ENCODE measurements at regions not wholly inside any gene's neighbourhood (a gene's known extent, or its start where the extent isn't known, plus 50 kb on each side); places are given as distances from the start of the nearest gene placed in this dataset.

DNA sequence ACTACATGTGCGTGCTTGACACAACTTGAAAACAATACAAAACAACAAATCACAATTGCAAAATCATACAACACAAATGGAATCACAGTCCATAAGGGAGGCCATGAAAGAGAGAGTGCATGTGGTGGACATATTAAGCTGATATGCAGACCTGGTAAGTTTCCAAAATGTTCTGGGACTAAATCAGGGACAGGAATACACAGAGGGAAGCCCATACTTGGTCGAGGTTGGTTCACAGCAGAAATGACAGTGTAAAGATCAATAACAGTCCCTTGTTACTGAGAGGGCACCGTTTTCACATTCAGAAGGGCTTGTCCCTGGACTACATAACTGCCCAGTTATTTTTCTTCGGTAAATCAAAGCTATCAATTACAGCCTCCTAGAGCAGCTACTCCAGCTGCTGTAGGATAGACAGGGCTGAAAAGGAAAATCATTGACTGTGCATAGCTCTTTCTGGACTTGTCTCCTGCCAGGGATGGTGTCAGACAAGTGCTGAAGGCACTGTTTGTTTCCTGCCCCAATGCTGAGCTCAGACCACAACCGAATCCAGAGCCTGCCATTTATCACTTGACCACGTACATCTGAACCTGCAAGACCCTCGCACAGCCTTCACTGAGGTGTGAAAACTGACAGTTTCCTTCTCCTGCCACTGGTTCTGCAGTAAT lies 79.5 kb upstream of the KCNMB2 start:
- Mint-ChIP-seq H3K9me3 (peaks cover 0 to 3% (median 0%) of the 10 kb centered on the region in 9 donors), H3K4me1 (no peaks in the 10 kb centered on the region), H3K4me3 (no peak overlapping the region), H3K27me3 (peaks cover 9 to 47% (median 19%) of the 10 kb centered on the region in 5 donors), H3K27ac (no peak overlapping the region), H3K36me3 (no peaks in the 10 kb centered on the region)
- POLR2A ChIA-PET = no interaction called here
- no peak for DNase-seq
- no peak for ATAC-seq

DNA sequence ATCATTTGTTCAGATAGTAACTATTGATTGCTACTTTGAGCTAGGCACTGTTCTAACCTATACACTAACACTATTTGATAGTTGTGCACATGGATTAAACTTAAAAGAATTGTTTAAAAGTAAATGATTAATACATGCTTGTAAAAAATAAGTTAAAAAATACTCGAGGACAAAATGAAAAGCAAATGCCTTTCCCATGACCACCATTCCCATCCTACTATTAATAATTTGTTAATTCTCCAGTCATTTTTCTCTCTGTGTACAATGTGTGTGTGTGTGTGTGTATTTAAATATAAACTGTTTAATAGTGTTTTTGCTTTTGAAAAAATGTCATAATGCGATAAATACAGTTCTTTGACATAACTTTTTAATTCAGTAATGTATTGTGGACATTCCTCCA lies 78.7 kb upstream of the KCNMB2 start:
- ATAC-seq (no peak), DNase-seq (no peak)
- H3K27me3 Mint-ChIP-seq = peaks cover 9 to 49% (median 19%) of the 10 kb centered on the region in 5 donors
- H3K4me3 Mint-ChIP-seq = no peak overlapping the region
- POLR2A ChIA-PET = no interaction called here
- no peak overlapping the region for H3K27ac Mint-ChIP-seq
- H3K4me1 Mint-ChIP-seq = no peaks in the 10 kb centered on the region
- H3K9me3 Mint-ChIP-seq = peaks cover 0 to 3% (median 0%) of the 10 kb centered on the region in 9 donors
- no peaks in the 10 kb centered on the region for H3K36me3 Mint-ChIP-seq

DNA sequence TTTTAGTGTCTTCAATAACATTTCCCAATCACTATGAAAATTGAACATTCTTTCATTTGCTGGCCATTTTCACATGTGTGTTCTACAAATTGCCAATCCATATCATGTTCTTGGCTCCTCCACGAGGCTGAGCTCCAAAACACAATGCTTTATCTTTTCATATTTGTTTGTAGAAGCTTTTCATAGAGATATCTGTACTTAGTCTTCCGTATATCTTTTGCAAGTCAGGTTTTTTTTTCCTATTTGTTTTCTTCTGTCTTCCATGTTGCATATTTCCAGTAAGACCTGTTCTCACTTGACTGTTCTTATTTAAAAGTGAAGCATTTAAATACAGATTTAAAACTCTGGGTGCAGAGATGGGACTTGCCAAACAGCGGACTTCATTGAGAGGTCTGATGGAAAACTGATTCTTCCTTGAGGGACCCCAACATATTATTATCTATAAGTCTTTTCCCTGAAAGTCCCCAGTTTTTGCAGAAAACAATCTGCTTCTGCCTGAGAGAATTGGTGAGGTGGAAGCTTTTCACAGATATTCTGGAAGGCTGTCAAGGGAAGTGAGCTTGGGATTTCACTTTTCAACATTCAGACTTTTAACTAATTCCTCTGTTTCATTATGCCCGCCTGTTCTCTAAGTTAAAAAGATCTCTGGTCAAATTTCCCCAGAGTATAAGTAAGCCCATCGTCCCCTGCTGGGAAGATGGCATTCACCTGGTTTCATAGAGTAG lies 77.8 kb upstream of the KCNMB2 start:
- Mint-ChIP-seq H3K27me3 (peaks cover 9 to 59% (median 24%) of the 10 kb centered on the region in 5 donors), H3K36me3 (no peaks in the 10 kb centered on the region), H3K4me3 (no peak overlapping the region), H3K27ac (no peak overlapping the region), H3K4me1 (no peaks in the 10 kb centered on the region), H3K9me3 (peaks cover 0 to 3% (median 0%) of the 10 kb centered on the region in 9 donors)
- POLR2A ChIA-PET = no interaction called here
- DNase-seq (no peak), ATAC-seq (no peak)

DNA sequence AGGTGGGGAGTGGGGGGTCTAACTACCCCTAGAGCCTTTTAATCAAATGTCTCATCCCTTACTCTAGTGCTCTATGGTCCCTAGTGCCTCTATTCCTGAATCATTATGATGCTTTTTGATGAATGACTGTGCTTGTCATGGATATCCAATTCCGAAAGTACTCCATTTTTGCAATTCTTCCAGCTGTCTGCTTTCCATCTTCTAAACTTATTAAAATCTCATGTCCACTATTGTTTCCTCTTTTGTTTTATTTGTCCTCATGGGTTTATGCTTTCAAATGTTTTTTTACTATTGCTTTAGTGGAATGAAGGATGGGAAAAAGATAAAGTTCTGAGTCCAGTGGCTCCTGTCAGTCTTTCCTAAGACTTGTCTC lies 77.2 kb upstream of the KCNMB2 start:
- peaks cover 9 to 61% (median 24%) of the 10 kb centered on the region in 5 donors for H3K27me3 Mint-ChIP-seq
- H3K4me3 Mint-ChIP-seq = no peak overlapping the region
- no peak for ATAC-seq
- no peaks in the 10 kb centered on the region for H3K4me1 Mint-ChIP-seq
- H3K27ac Mint-ChIP-seq = no peak overlapping the region
- POLR2A ChIA-PET = no interaction called here
- no peak for DNase-seq
- H3K9me3 Mint-ChIP-seq = peaks cover 0 to 3% (median 0%) of the 10 kb centered on the region in 9 donors
- no peaks in the 10 kb centered on the region for H3K36me3 Mint-ChIP-seq

DNA sequence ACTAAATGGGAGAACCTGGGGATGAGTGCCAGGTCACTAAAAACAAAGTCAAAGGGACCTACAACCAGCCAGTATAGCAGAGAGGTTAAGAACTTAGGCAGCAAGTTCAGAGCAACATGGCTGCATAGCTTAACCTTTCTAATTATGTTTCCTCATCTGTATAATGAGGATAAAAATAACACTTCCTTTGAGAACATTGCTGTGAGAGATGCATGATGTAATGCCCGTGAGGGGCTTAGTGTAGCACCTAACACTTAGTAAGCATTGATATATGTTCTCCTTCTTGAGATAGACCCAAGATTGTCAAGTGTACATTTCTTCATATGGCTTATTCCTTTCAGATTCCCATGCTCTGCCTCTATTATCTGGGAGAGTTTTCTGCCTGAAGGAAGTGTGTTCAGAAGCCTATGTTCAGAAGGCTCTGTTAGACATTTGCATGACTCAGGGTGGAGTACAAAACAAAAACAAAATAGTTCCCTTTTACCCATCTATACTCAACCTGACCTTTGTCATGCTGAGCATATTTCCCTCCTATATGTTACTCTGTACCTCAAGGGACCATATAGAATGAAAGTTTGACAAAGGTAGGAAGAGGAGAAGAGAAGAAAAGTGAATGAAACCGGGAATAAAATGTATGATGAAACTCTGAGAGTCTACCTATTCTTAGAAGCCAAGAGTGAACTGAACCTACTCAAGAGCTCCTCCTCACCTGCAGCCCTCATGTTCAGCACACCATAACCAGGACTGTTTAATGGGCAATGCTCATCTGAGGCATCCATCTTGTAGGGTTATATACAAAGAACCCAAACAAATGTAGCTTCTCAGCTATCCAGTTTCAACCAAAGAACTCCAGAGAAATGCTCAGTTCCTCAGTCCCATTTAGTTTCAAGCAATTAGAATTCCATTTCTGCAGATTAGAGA lies 70.7 kb upstream of the KCNMB2 start:
- POLR2A ChIA-PET = no interaction called here
- Mint-ChIP-seq H3K27me3 (peaks cover 14 to 51% (median 24%) of the 10 kb centered on the region in 5 donors), H3K4me3 (no peak overlapping the region), H3K9me3 (peaks cover 0 to 3% (median 0%) of the 10 kb centered on the region in 9 donors), H3K4me1 (no peaks in the 10 kb centered on the region), H3K36me3 (no peaks in the 10 kb centered on the region), H3K27ac (no peak overlapping the region)
- DNase-seq (no peak), ATAC-seq (no peak)

DNA sequence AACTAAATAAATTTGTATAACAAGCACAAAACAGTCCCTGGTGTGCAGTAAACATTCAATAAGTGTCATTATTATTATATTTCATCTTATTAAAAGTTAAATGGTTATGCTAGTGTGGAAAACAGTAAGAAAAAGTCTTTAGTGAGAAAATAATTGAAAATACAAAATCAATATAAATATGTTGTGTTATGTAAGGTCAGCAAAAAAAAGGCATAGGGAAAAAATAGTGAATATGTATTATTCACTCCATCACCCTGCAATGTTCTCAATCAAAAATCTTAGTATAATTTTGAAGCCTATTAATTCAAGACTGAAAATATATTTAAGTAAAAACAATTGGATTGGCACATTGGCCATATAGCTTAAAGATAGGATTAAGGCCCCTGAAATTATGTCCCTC lies 63.3 kb upstream of the KCNMB2 start:
- H3K9me3 Mint-ChIP-seq = no peaks in the 10 kb centered on the region
- ATAC-seq = no peak

DNA sequence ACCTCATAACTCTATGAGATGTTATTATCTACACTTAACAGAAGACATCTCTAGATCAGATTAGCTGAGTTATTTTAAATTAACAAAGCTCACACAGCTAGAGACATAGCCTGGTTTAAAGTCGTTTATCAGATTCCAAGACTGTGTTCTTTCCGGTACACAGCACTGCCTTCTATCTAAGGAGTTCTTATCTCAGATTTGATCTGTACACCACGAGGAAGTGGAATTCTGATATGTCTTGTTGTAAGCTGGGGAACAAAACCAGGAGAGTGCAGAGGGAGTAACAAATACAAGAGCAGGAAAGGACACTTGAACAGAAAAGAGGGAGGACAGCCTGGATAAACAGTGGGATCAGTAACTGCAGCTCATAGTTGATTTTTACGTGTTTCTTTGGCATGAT lies 61.7 kb upstream of the KCNMB2 start:
- H3K4me1 Mint-ChIP-seq = no peaks in the 10 kb centered on the region
- no peaks in the 10 kb centered on the region for H3K36me3 Mint-ChIP-seq
- POLR2A ChIA-PET = no interaction called here
- peak overlapping the region in 1 of 10 donors; percentile 2 for H3K27ac Mint-ChIP-seq
- H3K27me3 Mint-ChIP-seq = peaks cover 6 to 10% (median 7%) of the 10 kb centered on the region in 5 donors
- H3K9me3 Mint-ChIP-seq = no peaks in the 10 kb centered on the region
- DNase-seq (no peak), ATAC-seq (no peak)
- H3K4me3 Mint-ChIP-seq = no peak overlapping the region

More for the DNA sequence above, 63.3 kb upstream of the KCNMB2 start:
- POLR2A ChIA-PET = no interaction called here
- Mint-ChIP-seq H3K27me3 (peaks cover 6 to 16% (median 10%) of the 10 kb centered on the region in 5 donors), H3K27ac (no peak overlapping the region), H3K36me3 (no peaks in the 10 kb centered on the region), H3K4me1 (no peaks in the 10 kb centered on the region), H3K4me3 (no peak overlapping the region)
- DNase-seq = no peak

DNA sequence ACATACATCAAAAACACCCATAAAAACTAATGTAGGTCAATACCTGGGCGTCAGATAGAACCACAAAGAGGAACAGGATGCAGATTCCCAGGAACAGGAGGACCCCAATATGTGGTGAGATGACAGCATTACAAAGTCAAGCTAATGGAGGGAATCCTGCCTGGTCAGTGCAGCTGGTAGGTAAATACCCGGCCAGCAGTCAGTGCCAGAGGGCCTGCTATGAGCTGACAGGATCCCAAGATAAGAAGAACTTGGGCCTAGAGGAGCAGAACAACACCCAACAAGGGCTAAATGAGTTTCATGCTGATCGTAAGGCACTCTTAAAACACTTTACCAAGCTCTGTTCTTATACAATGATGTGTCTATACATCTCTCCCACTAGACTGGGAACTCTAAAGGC lies 61.2 kb upstream of the KCNMB2 start:
- no peak for DNase-seq
- H3K4me1 Mint-ChIP-seq = no peaks in the 10 kb centered on the region
- peaks cover 1 to 10% (median 6%) of the 10 kb centered on the region in 5 donors for H3K27me3 Mint-ChIP-seq
- no peak for ATAC-seq
- H3K9me3 Mint-ChIP-seq = no peaks in the 10 kb centered on the region
- POLR2A ChIA-PET = no interaction called here
- no peak overlapping the region for H3K4me3 Mint-ChIP-seq
- H3K36me3 Mint-ChIP-seq = no peaks in the 10 kb centered on the region
- no peak overlapping the region for H3K27ac Mint-ChIP-seq

DNA sequence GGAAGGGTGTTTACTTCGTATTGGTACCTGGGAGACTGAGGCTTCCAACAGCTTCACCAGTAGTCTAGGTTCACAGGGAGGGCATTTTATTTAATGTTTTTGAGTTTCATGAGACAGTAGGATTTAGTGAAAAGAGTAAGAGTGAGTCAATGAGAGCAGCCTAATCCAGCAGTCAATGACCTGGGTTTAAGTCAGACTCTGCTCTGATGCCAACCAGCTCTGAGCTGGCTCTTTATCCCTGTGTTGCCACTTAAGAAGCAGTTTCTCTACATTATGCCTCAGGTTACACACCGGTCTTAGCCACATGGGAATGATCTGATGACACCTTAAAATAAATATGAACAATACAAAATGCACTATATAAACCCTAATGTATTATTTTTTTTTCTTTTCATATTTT lies 59.4 kb upstream of the KCNMB2 start:
- DNase-seq = no peak
- POLR2A ChIA-PET = no interaction called here
- Mint-ChIP-seq H3K36me3 (no peaks in the 10 kb centered on the region), H3K27ac (peak overlapping the region in 1 of 10 donors; percentile 26), H3K4me3 (no peak overlapping the region), H3K4me1 (no peaks in the 10 kb centered on the region), H3K9me3 (peaks cover 0 to 2% (median 0%) of the 10 kb centered on the region in 9 donors), H3K27me3 (peaks cover 7 to 18% (median 8%) of the 10 kb centered on the region in 5 donors)
- no peak for ATAC-seq

DNA sequence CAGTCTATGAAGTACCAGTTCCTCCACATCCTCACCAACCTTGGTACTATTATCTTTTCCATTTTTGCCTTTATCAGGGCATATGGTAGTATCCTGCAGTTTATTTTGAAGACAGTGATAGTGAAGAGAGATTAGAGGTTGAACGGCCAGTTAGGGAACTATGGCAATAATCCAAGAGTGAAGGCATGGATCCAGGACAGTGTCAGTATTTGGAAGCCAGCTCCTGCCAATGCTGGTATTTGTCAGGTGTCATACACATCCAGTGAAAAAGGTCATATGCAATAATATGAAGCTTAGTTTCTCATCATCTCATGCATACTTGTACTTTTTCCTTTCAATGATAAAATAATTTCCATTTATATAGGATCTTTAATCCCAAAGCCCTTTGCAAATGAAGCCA lies 56.8 kb upstream of the KCNMB2 start:
- Mint-ChIP-seq H3K4me3 (no peak overlapping the region), H3K36me3 (no peaks in the 10 kb centered on the region), H3K4me1 (no peaks in the 10 kb centered on the region), H3K27ac (peak overlapping the region in 1 of 10 donors; percentile 37), H3K27me3 (peaks cover 6 to 25% (median 11%) of the 10 kb centered on the region in 5 donors), H3K9me3 (peaks cover 0 to 2% (median 0%) of the 10 kb centered on the region in 9 donors)
- ATAC-seq (no peak), DNase-seq (no peak)
- POLR2A ChIA-PET = no interaction called here

- POLR2A ChIA-PET = no interaction called here
- no peak for DNase-seq
- Mint-ChIP-seq H3K4me3 (no peak overlapping the region), H3K36me3 (no peaks in the 10 kb centered on the region), H3K9me3 (peaks cover 0 to 2% (median 0%) of the 10 kb centered on the region in 9 donors), H3K27ac (no peak overlapping the region), H3K4me1 (no peaks in the 10 kb centered on the region), H3K27me3 (peaks cover 6 to 25% (median 10%) of the 10 kb centered on the region in 5 donors)
- ATAC-seq = no peak
Measured at GRCh38 chr3:178479860-178480259, 56.4 kb upstream of the KCNMB2 start.

- no peak overlapping the region for H3K4me3 Mint-ChIP-seq
- peaks cover 0 to 2% (median 0%) of the 10 kb centered on the region in 9 donors for H3K9me3 Mint-ChIP-seq
- peaks cover 6 to 29% (median 10%) of the 10 kb centered on the region in 5 donors for H3K27me3 Mint-ChIP-seq
- POLR2A ChIA-PET = no interaction called here
- no peak for ATAC-seq
- H3K36me3 Mint-ChIP-seq = no peaks in the 10 kb centered on the region
- H3K4me1 Mint-ChIP-seq = no peaks in the 10 kb centered on the region
- H3K27ac Mint-ChIP-seq = no peak overlapping the region
- no peak for DNase-seq
Measured at GRCh38 chr3:178480274-178480673, 56.0 kb upstream of the KCNMB2 start.

DNA sequence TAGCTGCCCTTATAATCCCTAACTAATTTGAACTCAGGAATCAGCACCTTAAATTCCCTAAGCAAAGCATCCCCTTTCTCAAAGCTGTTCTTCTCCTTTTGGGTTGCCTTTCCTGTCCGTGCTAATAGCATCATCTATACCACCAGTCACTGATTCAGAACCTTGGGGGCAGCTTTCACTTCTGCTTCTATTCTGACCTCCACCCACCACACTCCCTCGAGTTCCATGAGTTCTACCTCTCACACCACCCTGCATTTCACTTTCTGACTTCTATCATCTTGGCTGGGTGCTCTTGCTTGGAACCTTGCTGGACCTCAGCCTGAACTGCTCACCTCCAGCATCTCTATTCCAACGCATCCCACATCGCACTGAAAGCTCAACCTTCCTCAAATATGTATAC lies 55.4 kb upstream of the KCNMB2 start:
- no peak for ATAC-seq
- DNase-seq = no peak
- Mint-ChIP-seq H3K4me3 (no peak overlapping the region), H3K27me3 (peaks cover 6 to 31% (median 10%) of the 10 kb centered on the region in 5 donors), H3K36me3 (no peaks in the 10 kb centered on the region), H3K9me3 (peaks cover 0 to 2% (median 0%) of the 10 kb centered on the region in 9 donors), H3K27ac (no peak overlapping the region), H3K4me1 (no peaks in the 10 kb centered on the region)
- POLR2A ChIA-PET = no interaction called here
